SK-N-SH treated with all-trans-retinoic acid at 6 μM for 48 hours (cell line): ENCODE measurements at regions not wholly inside any gene's neighbourhood (a gene's known extent, or its start where the extent isn't known, plus 50 kb on each side); places are given as distances from the start of the nearest gene placed in this dataset.

Experiments used
- ATAC-seq: fragments of 200-7000 bp; cut with Tn5 transposase; 3 replicates; pipeline ENCODE4 v1.9.1; 2020; ENCODE audit warnings: mild to moderate bottlenecking, moderate library complexity
- BACH2 ChIP-seq: fragments of 250-450 bp; sonication (Bioruptor Pico); IDR thresholded peaks from 2 replicates; pipeline ENCODE4 v1.9.0; 2021; ENCODE audit warnings: mild to moderate bottlenecking, borderline replicate concordance
- CSDC2 ChIP-seq: fragments of 250-450 bp; sonication (Bioruptor Pico); IDR thresholded peaks from 2 replicates; pipeline ENCODE4 v1.5.0; 2020; ENCODE audit warnings: mild to moderate bottlenecking, moderate library complexity
- CSRNP3 ChIP-seq: fragments of 250-450 bp; sonication (Bioruptor Pico); IDR thresholded peaks from 2 replicates; pipeline ENCODE4 v1.5.1; 2021; ENCODE audit warnings: mild to moderate bottlenecking, moderate library complexity
- ESRRG ChIP-seq: fragments of 250-450 bp; sonication (Bioruptor Pico); IDR thresholded peaks from 2 replicates; pipeline ENCODE4 v1.6.1; 2021; ENCODE audit warnings: mild to moderate bottlenecking
- GLIS3 ChIP-seq: fragments of 250-450 bp; sonication (Bioruptor Pico); IDR thresholded peaks from 2 replicates; pipeline ENCODE4 v1.5.0; 2020; ENCODE audit warnings: mild to moderate bottlenecking, moderate library complexity
- ISL1 ChIP-seq: fragments of 250-450 bp; sonication (Bioruptor Pico); IDR thresholded peaks from 2 replicates; pipeline ENCODE4 v2.1.2; 2022; ENCODE audit warnings: mild to moderate bottlenecking, moderate library complexity
- OSR1 ChIP-seq: fragments of 250-450 bp; sonication (Bioruptor Pico); IDR thresholded peaks from 2 replicates; pipeline ENCODE4 v1.8.0; 2022; ENCODE audit warnings: moderate library complexity, mild to moderate bottlenecking, inconsistent platforms
- POU6F1 ChIP-seq: fragments of 250-450 bp; sonication (Bioruptor Pico); IDR thresholded peaks from 2 replicates; pipeline ENCODE4 v1.8.0; 2021; ENCODE audit warnings: low read depth, mild to moderate bottlenecking, moderate library complexity, borderline replicate concordance
- RARB ChIP-seq: fragments of 250-450 bp; sonication (Bioruptor Pico); IDR thresholded peaks from 2 replicates; pipeline ENCODE4 v1.8.0; 2021; ENCODE audit warnings: mild to moderate bottlenecking, moderate library complexity
- SNAI2 ChIP-seq: fragments of 250-450 bp; sonication (Bioruptor Pico); IDR thresholded peaks from 2 replicates; pipeline ENCODE4 v1.5.0; 2020; ENCODE audit warnings: mild to moderate bottlenecking, moderate library complexity
- TSHZ2 ChIP-seq: fragments of 250-450 bp; sonication (Bioruptor Pico); IDR thresholded peaks from 2 replicates; pipeline ENCODE4 v1.5.0; 2020; ENCODE audit warnings: mild to moderate bottlenecking, moderate library complexity
- ZC3H10 ChIP-seq: fragments of 250-450 bp; sonication (Bioruptor Pico); IDR thresholded peaks from 2 replicates; pipeline ENCODE4 v1.5.1; 2021; ENCODE audit warnings: mild to moderate bottlenecking, moderate library complexity
- ZFP3 ChIP-seq: fragments of 250-450 bp; sonication (Bioruptor Pico); IDR thresholded peaks from 2 replicates; pipeline ENCODE4 v1.5.0; 2020; ENCODE audit warnings: mild to moderate bottlenecking, moderate library complexity
- ZFP30 ChIP-seq: fragments of 450-650 bp; formaldehyde crosslinking; IDR thresholded peaks from 2 replicates; pipeline ENCODE4 v1.5.0; 2022; ENCODE audit warnings: mild to moderate bottlenecking, moderate library complexity
- ZNF70 ChIP-seq: fragments of 450-650 bp; formaldehyde crosslinking; IDR thresholded peaks from 2 replicates; pipeline ENCODE4 v1.5.0; 2020; ENCODE audit warnings: mild to moderate bottlenecking, moderate library complexity
- ZNF8 ChIP-seq: fragments of 450-650 bp; formaldehyde crosslinking; IDR thresholded peaks from 2 replicates; pipeline ENCODE4 v1.5.0; 2020; ENCODE audit warnings: mild to moderate bottlenecking, moderate library complexity
- TF ChIP-seq, protein P1 (sequence below): fragments of 250-450 bp; sonication (Bioruptor Pico); IDR thresholded peaks from 2 replicates; pipeline ENCODE4 v1.8.0; 2020; ENCODE audit warnings: mild to moderate bottlenecking, moderate library complexity, borderline replicate concordance

GRCh38 chr5:135208903-135209721, 175.1 kb upstream of the PITX1 start:
- TF ChIP-seq BACH2 (CRISPR knock-in tag) (no peak), CSDC2 (CRISPR knock-in tag) (no peak), ISL1 (CRISPR knock-in tag) (0 out of 2 replicates have a peak, but pooled peaks have one; percentile 7), TSHZ2 (CRISPR knock-in tag) (no peak), ZFP3 (CRISPR knock-in tag) (0 out of 2 replicates have a peak, but pooled peaks have one; percentile 40)
- TF ChIP-seq, protein P1, sequence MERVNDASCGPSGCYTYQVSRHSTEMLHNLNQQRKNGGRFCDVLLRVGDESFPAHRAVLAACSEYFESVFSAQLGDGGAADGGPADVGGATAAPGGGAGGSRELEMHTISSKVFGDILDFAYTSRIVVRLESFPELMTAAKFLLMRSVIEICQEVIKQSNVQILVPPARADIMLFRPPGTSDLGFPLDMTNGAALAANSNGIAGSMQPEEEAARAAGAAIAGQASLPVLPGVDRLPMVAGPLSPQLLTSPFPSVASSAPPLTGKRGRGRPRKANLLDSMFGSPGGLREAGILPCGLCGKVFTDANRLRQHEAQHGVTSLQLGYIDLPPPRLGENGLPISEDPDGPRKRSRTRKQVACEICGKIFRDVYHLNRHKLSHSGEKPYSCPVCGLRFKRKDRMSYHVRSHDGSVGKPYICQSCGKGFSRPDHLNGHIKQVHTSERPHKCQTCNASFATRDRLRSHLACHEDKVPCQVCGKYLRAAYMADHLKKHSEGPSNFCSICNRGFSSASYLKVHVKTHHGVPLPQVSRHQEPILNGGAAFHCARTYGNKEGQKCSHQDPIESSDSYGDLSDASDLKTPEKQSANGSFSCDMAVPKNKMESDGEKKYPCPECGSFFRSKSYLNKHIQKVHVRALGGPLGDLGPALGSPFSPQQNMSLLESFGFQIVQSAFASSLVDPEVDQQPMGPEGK (CRISPR knock-in tag) = no peak
- ATAC-seq = peak; percentile 96

GRCh38 chr5:135208555-135208902, 174.5 kb upstream of the PITX1 start:
- no peak for ATAC-seq
- TF ChIP-seq ZC3H10 (CRISPR knock-in tag) (no peak), POU6F1 (CRISPR knock-in tag) (no peak), TSHZ2 (CRISPR knock-in tag) (no peak)

DNA sequence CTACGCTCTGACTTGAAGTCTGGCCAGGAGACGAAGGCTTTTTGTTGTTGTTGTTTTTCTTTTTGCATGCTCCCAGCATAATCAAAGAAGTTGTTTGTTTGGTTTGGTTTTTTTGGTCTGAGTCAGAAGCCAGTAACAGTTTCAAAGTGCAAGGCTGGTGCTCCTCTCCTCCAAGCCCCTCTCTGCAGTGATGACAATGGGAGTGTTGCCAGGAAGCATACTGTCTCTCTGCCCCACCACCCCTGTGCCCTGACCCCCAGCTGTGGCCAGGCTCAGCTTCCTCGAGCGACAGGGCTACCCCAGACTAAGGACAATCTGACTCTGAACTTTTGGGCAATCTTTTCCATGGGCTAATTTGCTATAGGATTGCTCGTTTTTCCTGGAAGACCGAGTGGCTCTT, 173.8 kb upstream of the PITX1 start:
- TF ChIP-seq OSR1 (no peak), TSHZ2 (CRISPR knock-in tag) (no peak), ZFP30 (CRISPR knock-in tag) (no peak), ESRRG (no peak), ISL1 (CRISPR knock-in tag) (no peak), POU6F1 (CRISPR knock-in tag) (no peak), CSRNP3 (CRISPR knock-in tag) (no peak), SNAI2 (CRISPR knock-in tag) (no peak), BACH2 (CRISPR knock-in tag) (no peak), RARB (CRISPR knock-in tag) (no peak), ZNF70 (no peak), GLIS3 (CRISPR knock-in tag) (no peak), ZNF8 (CRISPR knock-in tag) (no peak)
- ATAC-seq = no peak
